Astrocyte of the cerebellum (primary cell): ENCODE measurements at regions not wholly inside any gene's neighbourhood (a gene's known extent, or its start where the extent isn't known, plus 50 kb on each side); places are given as distances from the start of the nearest gene placed in this dataset.

ENCODE experiments used
- DNase-seq: peaks from one replicate; pipeline ENCODE4 v3.0.0-alpha.2; 2011; ENCODE audit warnings: low read depth
- H3K4me3 ChIP-seq: 2 replicates; pipeline ENCODE4 v1.5.1; 2011; ENCODE audit warnings: mild to moderate bottlenecking, low read depth, low read length, moderate library complexity
- in situ Hi-C: cut with HindIII; loops from 2 replicates; pipeline ENCODE4 v1.10.0; 2017; ENCODE audit warnings: low sequenced_read_pairs
- TF ChIP-seq, protein P1 (sequence below): IDR thresholded peaks from 2 replicates; pipeline ENCODE4 v1.5.1; 2012; ENCODE audit warnings: low read length, low read depth, moderate library complexity, mild to moderate bottlenecking; ENCODE audit errors: missing control alignments

DNA sequence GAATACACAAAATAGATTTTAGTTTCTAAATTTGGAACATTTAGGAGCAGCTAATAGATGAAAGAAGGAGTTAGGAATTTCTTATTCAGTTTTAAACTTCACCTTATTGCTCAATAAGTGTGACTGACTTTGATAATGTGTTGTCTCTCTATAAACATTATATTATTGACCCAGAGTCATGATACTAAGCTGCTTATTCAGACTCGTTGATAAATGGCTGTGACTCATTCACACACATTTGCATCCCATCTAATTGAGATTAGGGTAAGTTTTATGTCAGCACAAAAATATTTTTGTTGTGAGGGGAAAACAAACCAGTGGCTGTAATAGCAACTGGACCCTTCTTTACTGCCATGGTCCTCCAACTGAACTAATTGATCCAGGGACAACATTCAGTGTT, 137.6 kb downstream of the GOLIM4 start:
- TF ChIP-seq, protein P1, sequence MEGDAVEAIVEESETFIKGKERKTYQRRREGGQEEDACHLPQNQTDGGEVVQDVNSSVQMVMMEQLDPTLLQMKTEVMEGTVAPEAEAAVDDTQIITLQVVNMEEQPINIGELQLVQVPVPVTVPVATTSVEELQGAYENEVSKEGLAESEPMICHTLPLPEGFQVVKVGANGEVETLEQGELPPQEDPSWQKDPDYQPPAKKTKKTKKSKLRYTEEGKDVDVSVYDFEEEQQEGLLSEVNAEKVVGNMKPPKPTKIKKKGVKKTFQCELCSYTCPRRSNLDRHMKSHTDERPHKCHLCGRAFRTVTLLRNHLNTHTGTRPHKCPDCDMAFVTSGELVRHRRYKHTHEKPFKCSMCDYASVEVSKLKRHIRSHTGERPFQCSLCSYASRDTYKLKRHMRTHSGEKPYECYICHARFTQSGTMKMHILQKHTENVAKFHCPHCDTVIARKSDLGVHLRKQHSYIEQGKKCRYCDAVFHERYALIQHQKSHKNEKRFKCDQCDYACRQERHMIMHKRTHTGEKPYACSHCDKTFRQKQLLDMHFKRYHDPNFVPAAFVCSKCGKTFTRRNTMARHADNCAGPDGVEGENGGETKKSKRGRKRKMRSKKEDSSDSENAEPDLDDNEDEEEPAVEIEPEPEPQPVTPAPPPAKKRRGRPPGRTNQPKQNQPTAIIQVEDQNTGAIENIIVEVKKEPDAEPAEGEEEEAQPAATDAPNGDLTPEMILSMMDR = no peak
- H3K4me3 ChIP-seq = no peak overlapping the region
- in situ Hi-C loops = no loop called here
- no peak for DNase-seq

DNA sequence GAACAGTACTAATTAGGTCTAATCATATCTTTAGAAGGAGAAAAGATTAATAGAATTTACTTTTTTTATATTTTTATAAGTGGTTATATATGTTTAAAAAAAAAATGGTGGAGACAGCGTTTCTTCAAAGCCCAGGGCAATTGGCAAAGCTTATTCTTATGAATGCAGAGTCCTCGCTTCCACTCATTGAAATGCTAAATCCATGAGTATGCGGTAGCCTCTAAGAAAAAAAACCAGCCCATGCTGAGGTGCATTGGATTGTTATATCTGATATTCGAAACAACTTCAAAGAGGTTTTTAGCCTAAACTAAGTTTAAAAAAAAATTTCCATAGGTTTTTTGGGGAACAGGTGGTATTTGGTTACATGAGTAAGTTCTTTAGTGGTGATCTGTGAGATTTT, 142.8 kb downstream of the GOLIM4 start:
- no peak for DNase-seq
- TF ChIP-seq, protein P1 = no peak
- no peak overlapping the region for H3K4me3 ChIP-seq
- in situ Hi-C loops = no loop called here

DNA sequence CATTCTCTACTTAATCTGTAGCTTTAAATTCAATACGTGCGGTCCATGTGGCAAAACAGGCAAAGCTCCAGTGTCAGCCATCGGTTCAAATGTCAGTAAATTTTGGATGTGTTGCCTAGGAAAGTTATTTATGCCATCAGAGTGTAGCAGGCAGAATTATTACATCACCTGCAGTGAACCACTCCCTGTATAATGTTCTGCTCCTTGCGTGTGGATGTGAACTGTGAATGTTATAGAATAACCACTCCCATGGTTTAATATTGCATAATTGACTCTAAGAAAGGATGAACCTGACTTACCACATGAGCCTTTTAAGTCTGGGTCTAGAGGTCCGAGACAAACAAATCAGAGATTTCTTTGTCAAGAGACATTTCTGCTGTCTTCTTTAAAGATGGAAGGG, 145.5 kb downstream of the GOLIM4 start:
- H3K4me3 ChIP-seq = no peak overlapping the region
- DNase-seq = no peak
- TF ChIP-seq, protein P1 = no peak
- in situ Hi-C loops = no loop called here

DNA sequence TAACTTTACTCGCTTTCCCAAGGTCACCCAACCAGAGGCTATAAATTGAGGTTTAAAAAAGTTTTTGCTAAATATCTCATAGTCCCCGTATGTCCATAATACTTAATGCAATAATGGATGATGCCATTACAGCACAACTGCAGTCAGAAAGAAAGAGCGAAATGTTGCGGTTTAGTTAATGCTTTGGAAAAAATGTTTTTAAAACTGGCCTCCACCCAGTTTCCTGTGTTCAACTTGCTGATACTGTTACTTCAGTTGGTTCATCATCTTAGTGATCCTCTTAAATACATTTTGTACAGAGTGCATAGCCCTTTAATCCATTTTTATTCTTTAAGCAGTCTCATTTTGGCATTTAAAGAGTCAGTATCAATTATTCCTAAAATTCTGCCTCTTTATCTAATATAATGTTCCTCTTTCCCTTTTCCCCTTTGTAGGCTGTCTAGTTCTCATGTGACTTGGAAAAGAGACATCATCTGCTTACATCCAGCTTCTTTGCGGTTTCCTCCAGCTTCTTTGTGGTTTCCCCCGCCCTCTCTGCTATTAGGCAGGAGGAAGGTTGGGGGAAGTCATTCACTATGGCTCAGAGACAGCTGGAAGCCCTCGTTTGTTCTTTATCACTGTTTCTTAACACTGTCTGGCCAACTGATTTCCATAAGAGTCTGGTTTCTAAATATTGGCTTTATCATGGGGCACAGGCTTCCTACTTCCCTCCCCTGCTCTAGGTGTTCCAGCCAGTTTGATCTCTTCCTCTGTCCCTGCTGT, 154.3 kb downstream of the GOLIM4 start:
- TF ChIP-seq, protein P1 = no peak
- DNase-seq = peak; percentile 77
- in situ Hi-C loops = no loop called here
- no peak overlapping the region for H3K4me3 ChIP-seq

DNA sequence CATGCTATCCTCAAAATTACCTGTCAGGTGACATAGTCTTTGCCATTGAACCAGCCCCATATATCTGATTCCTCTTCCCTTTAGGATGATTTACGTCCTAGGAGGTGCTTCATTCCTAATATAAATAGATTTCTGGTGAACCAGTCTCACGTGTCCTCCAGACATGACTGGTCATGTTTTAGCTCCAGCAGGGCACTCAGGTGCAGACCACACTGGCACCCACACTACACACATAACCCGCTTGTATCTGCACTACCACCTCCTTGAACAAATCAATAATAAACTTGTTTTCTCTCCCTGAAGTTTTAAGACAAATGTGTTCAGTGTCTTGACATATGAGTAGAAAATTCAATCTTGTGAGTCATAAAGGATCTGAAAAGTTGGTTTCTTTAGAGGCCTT, 155.5 kb downstream of the GOLIM4 start:
- DNase-seq = no peak
- TF ChIP-seq, protein P1 = no peak
- no peak overlapping the region for H3K4me3 ChIP-seq
- in situ Hi-C loops = no loop called here

DNA sequence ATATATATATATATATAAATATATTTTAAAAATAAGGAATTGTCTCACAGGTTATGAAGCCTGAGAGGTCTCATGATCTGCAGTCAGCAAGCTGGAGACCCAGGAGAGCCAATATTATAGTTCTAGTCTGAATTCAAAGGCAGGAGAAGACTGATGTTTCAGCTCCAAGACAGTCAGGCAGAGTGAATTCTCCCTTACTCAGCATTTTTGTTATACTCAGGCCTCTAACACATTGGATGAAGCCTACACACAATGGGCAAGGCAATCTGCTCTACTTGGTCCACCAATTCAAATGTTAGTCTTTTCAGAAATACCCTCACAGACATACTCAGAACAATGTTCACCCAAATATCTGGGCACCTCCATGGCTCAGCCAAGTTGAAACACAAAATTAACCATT, 157.2 kb downstream of the GOLIM4 start:
- TF ChIP-seq, protein P1 = no peak
- no peak for DNase-seq
- no peak overlapping the region for H3K4me3 ChIP-seq
- in situ Hi-C loops = no loop called here
